IPS-15b (cell line): ENCODE measurements at regions not wholly inside any gene's neighbourhood (a gene's known extent, or its start where the extent isn't known, plus 50 kb on each side); places are given as distances from the start of the nearest gene placed in this dataset.

Source experiments
- H3K27me3 ChIP-seq: one replicate; pipeline ENCODE4 v1.6.1; 2013; ENCODE audit warnings: low read length; ENCODE audit not compliant: control insufficient read depth, insufficient read depth
- H3K36me3 ChIP-seq: one replicate; pipeline ENCODE4 v1.6.1; 2013; ENCODE audit warnings: low read length; ENCODE audit not compliant: control insufficient read depth, insufficient read depth
- H3K4me1 ChIP-seq: one replicate; pipeline ENCODE4 v1.6.1; 2013; ENCODE audit warnings: mild to moderate bottlenecking, low read length; ENCODE audit not compliant: control insufficient read depth, insufficient read depth
- H3K4me3 ChIP-seq: one replicate; pipeline ENCODE4 v1.5.1; 2013; ENCODE audit warnings: low read depth, low read length
- H3K9ac ChIP-seq: one replicate; pipeline ENCODE4 v1.6.1; 2013; ENCODE audit warnings: low read depth, mild to moderate bottlenecking, low read length
- H3K9me3 ChIP-seq: one replicate; pipeline ENCODE4 v1.6.1; 2013; ENCODE audit warnings: mild to moderate bottlenecking, low read length; ENCODE audit not compliant: control insufficient read depth, insufficient read depth

- no peak overlapping the region for H3K4me3 ChIP-seq
- H3K27me3 ChIP-seq = no peaks in the 10 kb centered on the region
- H3K4me1 ChIP-seq = no peaks in the 10 kb centered on the region
- H3K9ac ChIP-seq = no peak overlapping the region
- H3K36me3 ChIP-seq = no peaks in the 10 kb centered on the region
- H3K9me3 ChIP-seq = no peaks in the 10 kb centered on the region
Observed at GRCh38 chr11:82250047-82250446, 483.6 kb downstream of the FAM181B start.

- Histone ChIP-seq H3K27me3 (no peaks in the 10 kb centered on the region), H3K4me3 (no peak overlapping the region)
Observed at GRCh38 chr11:82246926-82247325, 486.7 kb downstream of the FAM181B start.

DNA sequence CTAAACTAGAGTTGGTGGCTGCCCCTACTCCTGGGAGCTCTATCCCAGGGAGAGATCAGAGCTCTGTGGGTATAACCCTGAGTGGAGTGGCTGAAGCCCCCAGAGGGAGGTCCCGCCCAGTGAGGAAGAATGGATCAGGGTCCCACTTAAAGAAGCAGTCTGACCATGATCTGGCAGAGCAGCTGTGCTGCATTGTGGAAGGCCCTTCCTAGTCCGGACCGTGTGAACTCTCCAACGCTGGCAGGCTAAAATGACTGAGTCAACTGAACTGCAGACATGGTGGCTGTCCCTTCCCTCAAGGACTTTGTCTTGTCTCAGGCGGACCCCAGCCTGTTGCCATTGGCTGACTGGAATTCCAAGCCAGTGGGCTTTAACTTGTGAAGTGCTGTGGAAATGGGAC is 494.2 kb downstream of the FAM181B start:
- no peak overlapping the region for H3K4me3 ChIP-seq
- no peaks in the 10 kb centered on the region for H3K27me3 ChIP-seq
- no peaks in the 10 kb centered on the region for H3K9me3 ChIP-seq
- H3K36me3 ChIP-seq = no peaks in the 10 kb centered on the region
- H3K4me1 ChIP-seq = no peaks in the 10 kb centered on the region
- no peak overlapping the region for H3K9ac ChIP-seq

More at GRCh38 chr11:82246926-82247325, 486.7 kb downstream of the FAM181B start:
- H3K9me3 ChIP-seq = no peaks in the 10 kb centered on the region
- H3K36me3 ChIP-seq = no peaks in the 10 kb centered on the region
- no peaks in the 10 kb centered on the region for H3K4me1 ChIP-seq
- no peak overlapping the region for H3K9ac ChIP-seq

GRCh38 chr11:82234256-82234655 is 499.4 kb downstream of the FAM181B start:
- Histone ChIP-seq H3K27me3 (no peaks in the 10 kb centered on the region), H3K36me3 (no peaks in the 10 kb centered on the region), H3K4me3 (no peak overlapping the region), H3K4me1 (no peaks in the 10 kb centered on the region), H3K9ac (no peak overlapping the region), H3K9me3 (no peaks in the 10 kb centered on the region)

GRCh38 chr11:82233201-82233600 is 500.5 kb downstream of the FAM181B start:
- no peak overlapping the region for H3K4me3 ChIP-seq
- no peaks in the 10 kb centered on the region for H3K36me3 ChIP-seq
- no peaks in the 10 kb centered on the region for H3K27me3 ChIP-seq
- H3K9ac ChIP-seq = no peak overlapping the region
- no peaks in the 10 kb centered on the region for H3K9me3 ChIP-seq
- H3K4me1 ChIP-seq = no peaks in the 10 kb centered on the region

GRCh38 chr11:82229341-82229740 is 504.3 kb downstream of the FAM181B start:
- H3K4me1 ChIP-seq = no peaks in the 10 kb centered on the region
- H3K27me3 ChIP-seq = no peaks in the 10 kb centered on the region
- H3K9ac ChIP-seq = no peak overlapping the region
- H3K4me3 ChIP-seq = no peak overlapping the region
- H3K9me3 ChIP-seq = no peaks in the 10 kb centered on the region
- H3K36me3 ChIP-seq = no peaks in the 10 kb centered on the region

DNA sequence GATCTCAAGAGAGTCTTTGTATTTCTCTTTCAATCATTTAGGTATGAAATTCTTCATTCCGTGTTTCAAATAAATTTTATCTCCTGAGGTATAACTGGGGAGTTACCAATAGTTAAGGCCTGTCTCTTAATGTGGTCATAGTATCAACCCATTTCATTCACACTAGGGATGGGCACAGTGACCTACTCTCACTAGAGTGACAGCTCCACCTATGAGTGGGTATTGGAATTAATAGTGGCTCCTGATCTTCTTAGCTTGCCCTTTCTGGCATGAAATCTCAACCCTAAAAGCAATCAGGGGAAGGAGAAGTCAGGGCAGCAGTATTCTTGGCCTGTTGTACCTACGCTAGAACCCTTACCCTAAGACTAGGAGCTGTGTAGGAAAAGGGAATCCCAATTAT is 507.7 kb downstream of the FAM181B start:
- Histone ChIP-seq H3K9ac (no peak overlapping the region), H3K9me3 (no peaks in the 10 kb centered on the region), H3K27me3 (no peaks in the 10 kb centered on the region), H3K4me1 (no peaks in the 10 kb centered on the region), H3K4me3 (no peak overlapping the region), H3K36me3 (no peaks in the 10 kb centered on the region)

DNA sequence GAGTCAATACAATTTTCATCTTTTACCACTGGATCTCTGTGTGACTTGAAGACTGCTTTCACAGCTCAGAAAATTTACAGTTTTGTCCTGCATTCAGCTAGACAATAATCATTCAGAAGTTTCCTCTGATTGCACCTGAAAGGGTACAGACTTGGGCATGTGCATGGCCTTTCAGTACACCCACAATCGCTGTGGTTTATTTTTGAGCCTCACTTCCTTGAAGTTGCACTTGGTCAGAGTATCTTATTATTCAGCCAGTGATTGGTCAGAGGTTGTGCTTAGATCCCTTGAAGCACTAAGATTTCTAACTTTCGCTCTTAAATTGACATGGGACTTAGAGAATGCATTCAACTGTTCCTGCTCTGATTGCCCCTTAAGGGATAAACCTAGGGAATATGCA is 508.2 kb downstream of the FAM181B start:
- Histone ChIP-seq H3K9ac (no peak overlapping the region), H3K27me3 (no peaks in the 10 kb centered on the region), H3K36me3 (no peaks in the 10 kb centered on the region), H3K4me1 (no peaks in the 10 kb centered on the region), H3K9me3 (no peaks in the 10 kb centered on the region), H3K4me3 (no peak overlapping the region)

DNA sequence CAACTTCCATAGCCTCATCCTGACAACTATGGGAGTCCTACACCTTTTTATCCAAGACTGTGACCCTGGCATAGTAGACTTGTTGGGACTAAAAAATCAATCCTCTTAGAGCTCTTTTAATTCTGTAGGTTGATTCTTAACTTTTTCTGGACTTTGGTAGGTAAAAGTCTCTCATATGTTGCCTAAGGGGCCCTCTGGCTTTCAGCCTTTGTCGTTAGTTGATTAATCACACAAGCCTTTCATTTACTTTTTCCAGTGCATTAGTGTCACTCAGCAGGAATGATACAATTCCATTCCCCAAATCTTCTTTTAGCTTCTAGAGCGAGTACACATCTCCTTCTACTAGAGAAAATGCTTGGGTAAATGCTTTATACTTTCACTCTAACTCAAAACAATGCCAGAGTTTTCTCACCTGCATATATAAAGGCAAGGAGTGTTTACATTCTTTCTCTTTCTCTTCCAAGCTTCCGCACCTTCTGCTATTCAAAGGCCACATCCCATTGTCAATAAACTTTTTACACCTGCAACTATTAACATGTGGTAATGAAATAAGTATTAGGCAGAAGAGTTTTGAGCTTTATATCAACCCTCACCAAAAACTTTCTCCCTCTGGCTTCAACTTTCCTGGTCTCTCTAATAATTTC is 516.6 kb downstream of the FAM181B start:
- Histone ChIP-seq H3K27me3 (no peaks in the 10 kb centered on the region), H3K4me1 (peaks cover 8% of the 10 kb centered on the region), H3K4me3 (no peak overlapping the region), H3K9me3 (no peaks in the 10 kb centered on the region), H3K9ac (no peak overlapping the region), H3K36me3 (no peaks in the 10 kb centered on the region)

- Histone ChIP-seq H3K4me1 (no peaks in the 10 kb centered on the region), H3K4me3 (no peak overlapping the region), H3K9ac (no peak overlapping the region), H3K36me3 (no peaks in the 10 kb centered on the region), H3K27me3 (no peaks in the 10 kb centered on the region), H3K9me3 (no peaks in the 10 kb centered on the region)
Observed at GRCh38 chr11:82210011-82210410, 523.7 kb downstream of the FAM181B start.

GRCh38 chr11:82195283-82195682 is 538.4 kb downstream of the FAM181B start:
- no peaks in the 10 kb centered on the region for H3K27me3 ChIP-seq
- no peaks in the 10 kb centered on the region for H3K36me3 ChIP-seq
- no peaks in the 10 kb centered on the region for H3K9me3 ChIP-seq
- H3K4me3 ChIP-seq = no peak overlapping the region
- no peak overlapping the region for H3K9ac ChIP-seq
- H3K4me1 ChIP-seq = no peaks in the 10 kb centered on the region

GRCh38 chr11:82194521-82194920 is 539.1 kb downstream of the FAM181B start:
- no peak overlapping the region for H3K9ac ChIP-seq
- H3K4me1 ChIP-seq = no peaks in the 10 kb centered on the region
- no peaks in the 10 kb centered on the region for H3K9me3 ChIP-seq
- H3K4me3 ChIP-seq = no peak overlapping the region
- H3K27me3 ChIP-seq = no peaks in the 10 kb centered on the region
- no peaks in the 10 kb centered on the region for H3K36me3 ChIP-seq
